ENCODE measurements at regions not wholly inside any gene's neighbourhood (a gene's known extent, or its start where the extent isn't known, plus 50 kb on each side); places are given as distances from the start of the nearest gene placed in this dataset.

DNA sequence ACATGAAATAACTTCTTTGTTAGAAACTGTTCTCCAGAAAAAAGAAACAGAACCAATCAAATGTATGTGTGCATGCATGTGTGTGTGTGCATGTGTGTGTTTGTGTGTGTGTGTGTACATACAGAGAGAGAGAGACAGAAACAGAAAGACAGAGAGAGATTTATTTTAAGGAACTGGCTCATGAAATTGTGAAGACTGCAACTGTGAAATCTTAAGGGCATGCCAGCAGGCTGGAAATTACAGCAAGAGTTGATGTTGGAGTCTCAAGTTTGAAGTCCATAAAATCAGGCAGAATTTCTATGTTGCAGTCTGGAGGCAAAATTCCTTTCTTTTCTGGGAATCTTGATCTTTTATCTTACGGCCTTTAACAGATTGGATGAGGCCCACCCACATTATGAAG is 168.9 kb upstream of the CDH20 start:
- no peak for DNase-seq
- ChIA-PET POLR2A (ENCODE audit: unreplicated experiment) (no interaction called here), CTCF (no interaction called here)
- Histone ChIP-seq H3K9me3 (ENCODE audit: control insufficient read depth, insufficient read depth, low read length) (no peaks in the 10 kb centered on the region), H3K14ac (replicated peaks; ENCODE audit: low read depth, low read length) (no peak overlapping the region), H3K27me3 (ENCODE audit: control insufficient read depth, insufficient read depth, low read length) (no peaks in the 10 kb centered on the region), H4K20me1 (ENCODE audit: insufficient read depth, low read length) (no peaks in the 10 kb centered on the region), H2BK120ac (ENCODE audit: low read depth, low read length) (no peak overlapping the region), H3K4ac (ENCODE audit: low read depth, low read length) (no peak overlapping the region), H3K4me3 (ENCODE audit: insufficient read depth, low read depth, low read length) (no peak overlapping the region), H3K23ac (ENCODE audit: low read depth, low read length) (no peak overlapping the region), H3K4me2 (ENCODE audit: low read depth, low read length) (no peak overlapping the region), H4K8ac (ENCODE audit: low read depth in 2 of 2, low read length in 2 of 2) (no peak overlapping the region), H3K18ac (ENCODE audit: low read depth, low read length) (no peak overlapping the region), H2AK5ac (ENCODE audit: low read depth, low read length) (no peak overlapping the region), H3K9ac (ENCODE audit: low read depth, low read length) (no peak overlapping the region), H3K9me1 (ENCODE audit: insufficient read depth, low read length) (no peaks in the 10 kb centered on the region), H2BK5ac (ENCODE audit: low read depth, low read length, poor library complexity, severe bottlenecking) (no peak overlapping the region), H4K5ac (ENCODE audit: low read depth, low read length) (no peak overlapping the region), H2BK20ac (ENCODE audit: low read depth, low read length) (no peak overlapping the region), H2AK9ac (replicated peaks; ENCODE audit: low read depth, low read length, poor library complexity) (no peak overlapping the region), H3K79me1 (ENCODE audit: low read depth in 1 of 2, low read length in 2 of 2) (no peaks in the 10 kb centered on the region), H2AFZ (replicated peaks; ENCODE audit: low read length, poor library complexity) (no peak overlapping the region), H3K36me3 (ENCODE audit: control insufficient read depth, insufficient read depth, low read length) (no peaks in the 10 kb centered on the region), H2BK15ac (ENCODE audit: low read depth, low read length) (no peak overlapping the region), H3K27ac (ENCODE audit: insufficient read depth, low read length) (no peak overlapping the region), H3K56ac (ENCODE audit: extremely low read depth, insufficient read depth, low read length) (no peak overlapping the region), H4K91ac (ENCODE audit: insufficient read depth, low read depth, low read length) (no peak overlapping the region), H3K4me1 (ENCODE audit: control insufficient read depth, insufficient read depth, low read length) (no peaks in the 10 kb centered on the region)
- dilution Hi-C loops (cut with HindIII; ENCODE audit: low sequenced_read_pairs, unreplicated experiment) (no loop called here), in situ Hi-C loops (cut with MboI; ENCODE audit: low sequenced_read_pairs) (no loop called here), intact Hi-C loops (cut with micrococcal nuclease) (no loop called here)
- WGBS, 2 experiments (ENCODE audit: extremely low coverage in 2 of 2, insufficient read length in 1 of 2), result no CpG with 5 or more reads among the region's 1 CpG
- BruUV-seq (replicated peaks), result no TSS peak
- TF ChIP-seq CEBPB (IDR thresholded peaks at IDR 0.05; ENCODE audit: low read depth, low read length) (no peak), MAZ (IDR thresholded peaks at IDR 0.05; ENCODE audit: borderline replicate concordance, low read depth, low read length) (no peak), POLR2A (IDR thresholded peaks at IDR 0.05; ENCODE audit: low read depth, low read length) (no peak)
- TF ChIP-seq, protein P1, sequence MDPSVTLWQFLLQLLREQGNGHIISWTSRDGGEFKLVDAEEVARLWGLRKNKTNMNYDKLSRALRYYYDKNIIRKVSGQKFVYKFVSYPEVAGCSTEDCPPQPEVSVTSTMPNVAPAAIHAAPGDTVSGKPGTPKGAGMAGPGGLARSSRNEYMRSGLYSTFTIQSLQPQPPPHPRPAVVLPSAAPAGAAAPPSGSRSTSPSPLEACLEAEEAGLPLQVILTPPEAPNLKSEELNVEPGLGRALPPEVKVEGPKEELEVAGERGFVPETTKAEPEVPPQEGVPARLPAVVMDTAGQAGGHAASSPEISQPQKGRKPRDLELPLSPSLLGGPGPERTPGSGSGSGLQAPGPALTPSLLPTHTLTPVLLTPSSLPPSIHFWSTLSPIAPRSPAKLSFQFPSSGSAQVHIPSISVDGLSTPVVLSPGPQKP (IDR thresholded peaks at IDR 0.05; ENCODE audit: borderline replicate concordance, low read depth, low read length), result no peak
- ATAC-seq (ENCODE audit: low read depth), result no peak

All from IMR-90 (cell line).